ENCODE measurements at regions not wholly inside any gene's neighbourhood (a gene's known extent, or its start where the extent isn't known, plus 50 kb on each side); places are given as distances from the start of the nearest gene placed in this dataset.
"Not testable (repeated sequence)": the region's sequence is repeated elsewhere in the genome, so short reads cannot be mapped to it uniquely, and the experiment has no call there.

DNA sequence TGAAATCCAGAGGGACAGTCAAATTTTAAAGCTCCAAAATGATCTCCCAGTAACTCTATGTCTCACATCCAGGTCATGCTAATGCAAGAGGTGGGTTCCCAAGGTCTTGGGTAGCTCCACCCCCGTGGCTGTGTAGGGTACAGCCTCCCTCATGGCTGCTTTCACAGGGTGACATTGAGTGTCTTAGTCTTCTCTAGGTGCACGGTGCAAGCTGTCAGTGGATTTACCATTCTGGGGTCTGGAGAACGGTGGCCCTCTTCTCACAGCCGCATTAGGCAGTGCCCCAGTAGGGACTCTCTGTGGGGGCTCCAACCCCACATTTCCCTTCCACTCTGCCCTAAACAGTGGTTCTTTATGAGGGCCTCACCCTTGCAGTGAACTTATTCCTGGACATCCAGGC lies 640.0 kb upstream of the TPTE start:
- TF ChIP-seq, protein P1, sequence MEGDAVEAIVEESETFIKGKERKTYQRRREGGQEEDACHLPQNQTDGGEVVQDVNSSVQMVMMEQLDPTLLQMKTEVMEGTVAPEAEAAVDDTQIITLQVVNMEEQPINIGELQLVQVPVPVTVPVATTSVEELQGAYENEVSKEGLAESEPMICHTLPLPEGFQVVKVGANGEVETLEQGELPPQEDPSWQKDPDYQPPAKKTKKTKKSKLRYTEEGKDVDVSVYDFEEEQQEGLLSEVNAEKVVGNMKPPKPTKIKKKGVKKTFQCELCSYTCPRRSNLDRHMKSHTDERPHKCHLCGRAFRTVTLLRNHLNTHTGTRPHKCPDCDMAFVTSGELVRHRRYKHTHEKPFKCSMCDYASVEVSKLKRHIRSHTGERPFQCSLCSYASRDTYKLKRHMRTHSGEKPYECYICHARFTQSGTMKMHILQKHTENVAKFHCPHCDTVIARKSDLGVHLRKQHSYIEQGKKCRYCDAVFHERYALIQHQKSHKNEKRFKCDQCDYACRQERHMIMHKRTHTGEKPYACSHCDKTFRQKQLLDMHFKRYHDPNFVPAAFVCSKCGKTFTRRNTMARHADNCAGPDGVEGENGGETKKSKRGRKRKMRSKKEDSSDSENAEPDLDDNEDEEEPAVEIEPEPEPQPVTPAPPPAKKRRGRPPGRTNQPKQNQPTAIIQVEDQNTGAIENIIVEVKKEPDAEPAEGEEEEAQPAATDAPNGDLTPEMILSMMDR (IDR thresholded peaks at IDR 0.05) = not testable (repeated sequence)
- TF ChIP-seq POLR2A (IDR thresholded peaks at IDR 0.05) = not testable (repeated sequence)

All from esophagus squamous epithelium (tissue), 4 donors.